Mammary epithelial cell (primary cell): ENCODE measurements at regions not wholly inside any gene's neighbourhood (a gene's known extent, or its start where the extent isn't known, plus 50 kb on each side); places are given as distances from the start of the nearest gene placed in this dataset.

ENCODE experiments used
- EZH2 ChIP-seq: IDR thresholded peaks from 2 replicates; pipeline ENCODE4 v1.6.1; 2012; ENCODE audit warnings: low read length, inconsistent platforms, borderline replicate concordance
- TF ChIP-seq, protein P1 (sequence below), 2 donors: IDR thresholded peaks in 1 of 2; conservative IDR thresholded peaks in 1 of 2; 2 replicates each; pipeline ENCODE4 v1.5.1; 2011 to 2012; ENCODE audit warnings: inconsistent platforms in 2 of 2, low read length in 2 of 2, mild to moderate bottlenecking in 2 of 2, control low read depth in 1 of 2, low read depth in 1 of 2; ENCODE audit not compliant: insufficient read depth in 1 of 2; ENCODE audit errors: extremely low read depth in 1 of 2

DNA sequence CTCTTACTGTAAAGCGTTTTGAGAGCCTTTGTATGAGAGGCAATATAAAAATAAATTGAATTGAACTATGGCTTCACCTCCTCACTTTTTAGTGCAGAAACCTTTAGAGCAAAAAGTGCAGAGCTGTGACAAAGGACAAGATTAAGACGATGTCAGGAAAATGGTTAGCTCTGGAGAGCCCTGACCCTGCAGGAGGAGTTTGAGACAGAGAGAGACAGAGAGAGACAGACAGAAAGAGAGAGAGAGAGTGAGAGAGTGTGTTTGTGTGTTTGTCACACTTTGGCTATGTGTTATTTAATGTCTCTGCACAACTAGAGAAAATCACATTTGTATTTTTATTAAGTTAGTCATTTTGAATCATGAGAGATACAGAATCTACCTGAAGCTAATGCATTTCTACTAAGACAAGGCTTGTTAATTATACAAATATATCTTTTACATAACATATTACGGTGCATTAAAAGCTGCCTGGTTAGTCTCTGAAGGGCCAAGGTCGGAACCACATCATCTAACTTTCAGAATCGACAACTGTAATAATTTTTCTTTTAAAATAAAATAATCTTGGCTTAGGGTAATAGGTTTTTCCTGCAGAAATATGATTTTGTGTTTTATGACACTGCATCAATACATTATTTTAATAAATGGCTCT is 423.5 kb upstream of the ZEB2 start:
- TF ChIP-seq, protein P1, sequence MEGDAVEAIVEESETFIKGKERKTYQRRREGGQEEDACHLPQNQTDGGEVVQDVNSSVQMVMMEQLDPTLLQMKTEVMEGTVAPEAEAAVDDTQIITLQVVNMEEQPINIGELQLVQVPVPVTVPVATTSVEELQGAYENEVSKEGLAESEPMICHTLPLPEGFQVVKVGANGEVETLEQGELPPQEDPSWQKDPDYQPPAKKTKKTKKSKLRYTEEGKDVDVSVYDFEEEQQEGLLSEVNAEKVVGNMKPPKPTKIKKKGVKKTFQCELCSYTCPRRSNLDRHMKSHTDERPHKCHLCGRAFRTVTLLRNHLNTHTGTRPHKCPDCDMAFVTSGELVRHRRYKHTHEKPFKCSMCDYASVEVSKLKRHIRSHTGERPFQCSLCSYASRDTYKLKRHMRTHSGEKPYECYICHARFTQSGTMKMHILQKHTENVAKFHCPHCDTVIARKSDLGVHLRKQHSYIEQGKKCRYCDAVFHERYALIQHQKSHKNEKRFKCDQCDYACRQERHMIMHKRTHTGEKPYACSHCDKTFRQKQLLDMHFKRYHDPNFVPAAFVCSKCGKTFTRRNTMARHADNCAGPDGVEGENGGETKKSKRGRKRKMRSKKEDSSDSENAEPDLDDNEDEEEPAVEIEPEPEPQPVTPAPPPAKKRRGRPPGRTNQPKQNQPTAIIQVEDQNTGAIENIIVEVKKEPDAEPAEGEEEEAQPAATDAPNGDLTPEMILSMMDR (conservative IDR thresholded peaks at IDR 0.05 in 1 of 2, IDR thresholded peaks at IDR 0.05 in 1 of 2; ENCODE audit: extremely low read depth in 1 of 2, insufficient read depth in 1 of 2, low read depth in 1 of 2, low read length in 2 of 2), result no peak
- no peak for TF ChIP-seq EZH2
